Fibroblast of villous mesenchyme (primary cell): ENCODE measurements at regions not wholly inside any gene's neighbourhood (a gene's known extent, or its start where the extent isn't known, plus 50 kb on each side); places are given as distances from the start of the nearest gene placed in this dataset.

Experiments
- DNase-seq: peaks from one replicate; pipeline ENCODE4 v3.0.0-alpha.2; 2010; ENCODE audit warnings: low read depth
- H3K4me3 ChIP-seq: 2 replicates; pipeline ENCODE4 v1.5.1; 2011; ENCODE audit warnings: low read depth, mild to moderate bottlenecking, low read length
- TF ChIP-seq, protein P1 (sequence below): IDR thresholded peaks from 2 replicates; pipeline ENCODE4 v1.5.1; 2012; ENCODE audit warnings: low read depth, mild to moderate bottlenecking, low read length; ENCODE audit not compliant: insufficient read depth

DNA sequence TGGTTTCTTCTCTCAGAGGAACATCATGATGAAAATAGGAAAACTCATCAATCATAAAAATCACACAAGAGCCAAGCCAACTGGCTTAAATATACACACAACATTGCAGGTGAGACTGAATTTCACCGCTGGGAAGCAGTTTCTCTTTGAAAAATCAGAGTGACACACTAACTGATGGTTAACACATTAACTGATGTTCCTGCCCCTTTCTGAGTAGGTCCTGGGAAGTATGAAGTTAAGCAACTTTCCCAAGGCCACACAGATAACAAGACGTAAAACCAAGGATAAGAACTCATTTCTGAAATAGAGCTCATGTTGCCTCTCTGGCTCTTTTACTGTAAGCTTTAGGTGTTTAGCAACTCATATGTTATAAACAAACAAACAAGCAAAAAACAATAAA lies 813.7 kb upstream of the HS3ST1 start:
- TF ChIP-seq, protein P1, sequence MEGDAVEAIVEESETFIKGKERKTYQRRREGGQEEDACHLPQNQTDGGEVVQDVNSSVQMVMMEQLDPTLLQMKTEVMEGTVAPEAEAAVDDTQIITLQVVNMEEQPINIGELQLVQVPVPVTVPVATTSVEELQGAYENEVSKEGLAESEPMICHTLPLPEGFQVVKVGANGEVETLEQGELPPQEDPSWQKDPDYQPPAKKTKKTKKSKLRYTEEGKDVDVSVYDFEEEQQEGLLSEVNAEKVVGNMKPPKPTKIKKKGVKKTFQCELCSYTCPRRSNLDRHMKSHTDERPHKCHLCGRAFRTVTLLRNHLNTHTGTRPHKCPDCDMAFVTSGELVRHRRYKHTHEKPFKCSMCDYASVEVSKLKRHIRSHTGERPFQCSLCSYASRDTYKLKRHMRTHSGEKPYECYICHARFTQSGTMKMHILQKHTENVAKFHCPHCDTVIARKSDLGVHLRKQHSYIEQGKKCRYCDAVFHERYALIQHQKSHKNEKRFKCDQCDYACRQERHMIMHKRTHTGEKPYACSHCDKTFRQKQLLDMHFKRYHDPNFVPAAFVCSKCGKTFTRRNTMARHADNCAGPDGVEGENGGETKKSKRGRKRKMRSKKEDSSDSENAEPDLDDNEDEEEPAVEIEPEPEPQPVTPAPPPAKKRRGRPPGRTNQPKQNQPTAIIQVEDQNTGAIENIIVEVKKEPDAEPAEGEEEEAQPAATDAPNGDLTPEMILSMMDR: no peak
- no peak overlapping the region for H3K4me3 ChIP-seq
- DNase-seq: no peak

DNA sequence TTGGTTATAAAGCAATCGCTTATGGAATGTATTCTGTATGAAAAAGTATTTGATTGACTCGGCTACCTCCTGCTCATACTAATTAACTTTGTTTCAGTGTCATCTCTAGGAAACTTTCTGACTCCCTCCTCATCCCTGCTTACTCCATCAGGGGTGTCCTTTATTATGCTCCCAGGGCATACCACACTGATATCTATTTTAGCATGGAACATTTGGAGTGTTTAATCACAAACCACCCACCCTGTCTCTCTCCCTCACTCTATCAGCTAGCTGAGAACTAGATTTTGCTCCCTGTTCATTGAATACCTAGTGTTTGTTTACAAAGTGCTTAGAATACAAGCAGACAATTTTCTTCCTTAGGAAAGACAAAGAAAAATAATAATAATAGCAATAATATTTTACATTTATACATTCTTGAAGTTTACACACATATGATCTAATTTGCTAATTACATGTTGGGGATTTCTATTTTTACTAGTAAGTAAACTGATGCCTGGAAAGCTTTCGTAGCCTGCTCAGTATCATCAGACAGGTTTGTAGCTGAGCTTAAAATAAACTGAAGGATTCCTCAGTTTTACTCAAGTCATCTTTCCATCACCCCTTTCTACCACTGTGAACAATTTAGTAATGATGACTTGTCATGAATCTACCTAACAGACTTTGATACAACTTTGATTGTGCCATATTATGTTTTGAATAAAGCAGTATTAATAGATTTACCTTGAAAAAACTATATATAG lies 811.4 kb upstream of the HS3ST1 start:
- TF ChIP-seq, protein P1: no peak
- no peak for DNase-seq
- no peak overlapping the region for H3K4me3 ChIP-seq

DNA sequence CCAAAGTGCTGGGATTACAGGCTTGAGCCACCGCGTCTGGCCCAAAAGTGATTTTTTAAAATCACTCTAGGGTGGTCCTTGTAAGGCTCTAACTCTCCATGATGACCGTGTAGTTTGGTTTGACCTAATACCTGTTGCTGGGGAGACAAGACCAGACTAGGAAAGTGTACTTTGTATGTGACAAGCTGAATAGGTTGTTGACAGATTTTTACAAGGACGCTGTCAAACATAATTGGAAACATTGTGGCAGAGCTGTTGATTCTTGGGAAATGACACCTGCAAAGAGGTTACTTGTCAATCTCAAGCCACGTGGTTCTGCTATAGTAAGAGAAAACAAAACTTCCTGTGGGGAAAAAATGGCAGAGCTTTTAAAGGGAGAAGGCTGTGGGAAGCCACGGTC lies 802.4 kb upstream of the HS3ST1 start:
- DNase-seq: no peak
- TF ChIP-seq, protein P1: no peak
- H3K4me3 ChIP-seq: no peak overlapping the region

DNA sequence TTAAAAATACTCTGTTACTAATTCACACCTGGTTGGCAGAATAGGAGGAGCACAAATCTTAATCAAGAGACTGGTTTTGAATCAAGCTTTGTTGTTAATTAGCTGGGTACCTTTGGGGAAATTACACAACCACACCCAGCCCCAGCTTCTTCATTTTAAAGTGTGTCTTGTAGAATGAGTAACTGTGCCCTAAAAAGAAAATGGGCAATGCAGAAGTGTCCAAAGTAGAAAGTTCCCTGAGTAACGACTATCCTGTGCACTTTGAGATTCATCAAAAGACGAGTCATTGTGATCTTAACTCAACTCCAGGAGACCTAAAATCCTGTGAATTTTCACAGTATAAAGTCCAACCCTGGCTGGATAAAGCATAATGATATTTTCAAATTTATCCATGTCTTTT lies 792.3 kb upstream of the HS3ST1 start:
- no peak overlapping the region for H3K4me3 ChIP-seq
- TF ChIP-seq, protein P1: no peak
- DNase-seq: no peak

DNA sequence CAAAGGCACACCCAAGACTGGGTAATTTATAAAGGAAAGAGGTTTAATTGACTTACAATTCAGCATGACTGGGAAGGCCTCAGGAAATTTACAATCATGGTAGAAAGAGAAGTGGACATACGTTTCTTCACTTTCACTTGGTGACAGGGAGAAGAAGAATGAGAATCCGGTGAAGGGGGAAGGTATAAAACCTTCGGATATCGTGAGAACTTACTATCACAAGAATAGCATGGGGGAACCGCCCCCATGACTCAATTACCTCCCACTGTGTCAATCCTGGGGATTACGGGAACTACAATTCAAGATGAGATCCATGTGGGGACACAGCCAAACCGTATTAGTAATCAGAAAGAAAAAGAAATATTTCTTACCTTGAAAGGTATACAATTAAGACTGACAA lies 782.9 kb upstream of the HS3ST1 start:
- TF ChIP-seq, protein P1: no peak
- H3K4me3 ChIP-seq: no peak overlapping the region
- no peak for DNase-seq

DNA sequence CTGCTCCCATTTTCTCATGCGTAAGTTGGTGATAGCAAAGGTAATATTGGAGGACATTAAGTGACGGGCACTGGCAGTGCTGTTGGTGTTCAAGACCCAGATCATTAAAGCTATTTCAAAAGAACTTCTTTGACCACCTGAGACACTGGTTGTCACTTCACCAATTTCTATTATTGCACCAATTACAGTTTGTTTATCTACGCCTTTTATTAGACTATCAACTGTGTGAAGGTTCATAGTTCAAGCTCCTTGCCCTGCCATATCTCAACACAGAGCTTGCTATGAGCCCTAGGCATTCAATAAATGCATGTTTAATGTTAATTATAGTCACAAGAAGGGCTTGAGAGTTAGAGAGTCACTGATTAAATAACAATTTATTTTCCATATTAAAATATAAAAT lies 778.7 kb upstream of the HS3ST1 start:
- TF ChIP-seq, protein P1: no peak
- no peak overlapping the region for H3K4me3 ChIP-seq
- DNase-seq: no peak

DNA sequence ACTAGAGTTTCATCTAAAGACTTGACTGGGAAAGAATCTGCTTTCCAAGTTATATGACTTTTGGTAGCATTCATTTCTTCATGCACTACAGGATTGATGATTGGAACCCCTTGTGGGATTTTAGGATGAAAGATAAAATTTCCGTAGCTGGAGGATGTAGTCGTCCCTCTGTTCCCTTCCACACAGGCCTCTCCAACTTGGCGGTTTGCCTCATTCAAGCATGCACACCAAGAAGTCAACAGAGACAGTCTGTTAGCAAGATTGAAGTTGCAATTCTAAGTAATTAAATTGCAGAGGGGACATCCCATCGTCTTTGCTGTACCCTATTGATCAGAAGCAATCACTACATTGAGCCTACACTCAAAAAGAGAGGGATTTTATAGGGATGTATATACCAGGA lies 777.4 kb upstream of the HS3ST1 start:
- H3K4me3 ChIP-seq: no peak overlapping the region
- no peak for DNase-seq
- TF ChIP-seq, protein P1: no peak
